HG03064 (cell line): ENCODE measurements at regions not wholly inside any gene's neighbourhood (a gene's known extent, or its start where the extent isn't known, plus 50 kb on each side); places are given as distances from the start of the nearest gene placed in this dataset.

Source experiments
- ATAC-seq: cut with Tn5 transposase; IDR thresholded peaks from one replicate; pipeline ENCODE4 v1.9.1; 2021; ENCODE audit warnings: low read depth; ENCODE audit not compliant: unreplicated experiment

DNA sequence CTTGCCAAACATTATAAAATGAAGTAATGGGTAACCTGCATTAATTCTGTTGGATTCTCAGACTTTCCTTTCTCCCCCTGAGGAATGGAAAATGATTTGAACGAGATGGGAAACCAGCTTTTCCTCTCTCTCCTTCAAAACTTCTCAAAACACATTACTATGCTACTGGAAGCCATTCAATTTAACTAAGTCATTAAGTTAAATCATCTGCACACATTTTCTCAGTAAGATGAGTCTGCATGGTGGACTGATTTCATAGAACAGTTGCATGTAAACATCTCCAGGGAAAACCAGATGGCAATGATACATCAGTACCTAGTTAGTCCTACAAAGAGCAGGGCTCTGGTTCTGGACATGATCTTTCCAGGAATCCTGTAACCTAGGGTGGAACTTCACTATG is 59.9 kb downstream of the BMP4 start:
- ATAC-seq, result no peak

DNA sequence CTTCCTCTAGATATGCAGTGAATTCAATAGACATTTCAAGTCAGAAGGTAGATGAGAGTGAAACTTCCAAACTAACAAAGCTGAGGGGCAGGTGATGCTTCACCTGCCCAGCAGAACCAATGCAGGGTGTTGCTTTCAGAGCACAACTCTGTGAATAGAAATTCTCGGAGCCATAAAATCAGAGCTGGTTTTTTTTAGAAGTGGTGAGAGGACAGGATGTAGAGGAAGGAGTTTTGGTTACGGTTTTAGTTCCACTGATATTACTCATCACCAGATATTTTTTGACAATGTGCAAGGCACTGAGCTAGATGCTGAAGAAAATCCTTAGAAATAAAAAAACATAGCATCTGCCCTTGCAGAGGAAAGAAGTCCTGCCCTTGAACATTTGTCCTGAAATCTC is 62.2 kb downstream of the BMP4 start:
- no peak for ATAC-seq

DNA sequence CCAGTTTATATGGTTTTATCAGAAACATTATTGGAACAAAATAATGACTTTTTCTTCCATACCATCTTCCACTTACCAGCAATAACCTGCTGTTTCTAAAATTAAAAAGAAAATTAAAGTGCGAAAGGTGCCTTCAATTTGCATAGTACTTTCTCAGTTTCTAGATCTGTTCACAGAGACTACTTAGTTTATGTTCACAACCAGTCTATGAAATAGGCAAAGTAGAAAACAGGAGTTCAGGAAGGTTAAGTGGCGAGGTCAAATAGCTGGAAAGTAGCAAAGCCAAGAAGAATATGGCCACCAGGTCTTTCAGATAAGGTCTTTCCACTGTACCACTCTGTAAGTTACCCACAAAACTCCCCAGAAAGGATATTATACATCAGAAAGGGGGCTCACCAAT is 63.3 kb downstream of the BMP4 start:
- ATAC-seq, result no peak

DNA sequence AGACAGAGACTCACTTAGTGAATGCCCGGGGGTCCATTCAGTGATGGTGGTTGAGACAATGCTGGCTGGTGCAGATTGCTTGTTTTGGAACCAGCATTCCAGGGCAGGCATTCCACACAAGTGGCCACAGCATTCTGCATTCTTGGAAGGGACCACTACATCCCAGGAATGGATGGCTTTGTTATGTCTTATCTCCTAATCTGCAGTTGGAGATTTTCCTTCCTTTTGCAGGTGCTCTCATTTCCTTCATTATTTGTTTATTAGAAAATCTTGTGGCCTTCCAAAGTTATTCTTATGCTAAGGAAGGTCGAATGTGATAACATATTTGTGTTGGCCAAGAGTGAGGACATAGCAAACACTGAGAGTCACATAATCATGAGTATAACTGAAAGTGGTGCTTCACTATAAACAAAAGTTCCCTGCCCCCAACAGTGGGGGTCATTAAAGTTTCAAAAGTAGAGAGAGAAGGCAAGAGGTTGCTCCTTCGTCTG is 66.0 kb downstream of the BMP4 start:
- ATAC-seq, result no peak

DNA sequence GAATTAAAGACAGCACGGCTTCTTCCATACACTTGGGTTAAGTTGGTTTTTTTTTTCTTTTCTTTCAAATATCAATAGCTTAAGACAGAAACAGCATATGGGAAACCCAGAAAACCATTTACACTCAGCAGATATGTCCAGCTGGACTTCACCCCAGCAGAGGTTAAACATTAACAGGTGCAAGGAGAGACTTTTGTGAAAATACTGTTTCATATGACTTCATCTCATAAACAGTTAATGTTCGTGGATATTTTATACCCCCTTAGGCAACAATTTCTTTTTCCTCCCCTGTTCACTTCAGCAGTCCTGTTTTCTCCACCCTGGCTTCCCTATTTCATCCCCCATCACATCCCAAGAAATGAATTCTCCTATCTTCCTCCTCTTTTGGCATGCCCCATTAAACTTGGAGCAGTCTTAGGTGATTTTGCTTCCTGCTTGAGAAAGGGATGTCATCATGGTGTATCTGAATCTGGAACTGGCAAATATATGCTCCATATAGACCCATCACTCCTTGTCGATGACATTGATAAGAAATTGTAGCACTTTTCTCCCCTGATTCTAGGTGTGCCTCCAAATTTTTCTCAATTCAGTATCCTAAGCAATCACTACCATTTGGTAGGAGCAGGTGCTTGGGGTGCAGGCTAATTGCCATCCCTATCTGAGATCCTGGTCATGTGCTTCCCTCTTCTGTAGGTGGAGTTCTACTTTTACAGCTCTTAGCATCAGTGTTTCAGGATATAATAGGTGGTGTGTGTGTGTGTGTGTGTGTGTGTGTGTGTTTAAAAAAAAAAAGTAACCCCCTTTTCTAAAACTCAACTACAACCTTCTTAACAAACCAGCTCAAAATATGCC is 67.9 kb downstream of the BMP4 start:
- no peak for ATAC-seq

DNA sequence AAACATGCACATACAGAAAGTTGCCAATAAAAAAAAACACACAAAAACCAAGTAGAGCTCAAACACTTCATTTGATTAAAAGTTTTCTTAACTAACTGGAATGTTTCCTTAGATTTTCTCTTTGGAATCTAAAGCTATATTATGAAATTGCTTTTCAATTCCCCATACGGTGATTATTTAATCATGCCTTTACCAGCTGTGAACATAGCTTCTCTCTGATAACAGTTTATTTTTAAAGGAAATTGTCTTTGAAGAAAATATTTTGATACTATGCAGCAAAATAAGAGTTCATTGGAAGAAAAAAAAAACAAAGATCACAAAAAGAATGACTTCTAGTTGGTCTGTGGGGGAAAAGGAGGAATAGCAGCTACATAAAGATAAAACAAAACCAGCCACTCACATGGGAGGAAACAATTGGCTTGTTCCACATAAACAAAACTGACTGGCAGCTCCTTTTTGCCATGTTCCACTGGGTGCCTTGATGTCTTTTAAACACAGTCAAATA is 71.4 kb downstream of the BMP4 start:
- ATAC-seq, result no peak

DNA sequence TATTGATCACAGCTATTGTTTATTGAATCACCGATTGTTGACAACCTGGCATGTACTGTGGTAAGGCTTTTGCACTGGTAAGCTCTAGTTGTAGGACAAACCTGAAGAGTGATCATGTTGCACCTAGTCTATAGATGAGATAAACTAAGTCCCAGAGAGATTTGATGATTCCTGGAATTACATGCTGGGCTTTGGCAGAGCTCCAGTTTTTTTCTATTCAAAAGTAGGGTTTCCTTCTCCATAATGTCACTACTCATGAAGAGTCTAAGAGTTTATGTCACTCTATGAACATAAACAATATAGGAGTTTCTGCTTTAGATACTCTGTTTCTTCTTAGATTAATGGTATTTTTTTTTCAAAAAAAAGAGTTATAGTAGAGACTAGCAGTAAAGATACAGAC is 72.0 kb downstream of the BMP4 start:
- no peak for ATAC-seq

DNA sequence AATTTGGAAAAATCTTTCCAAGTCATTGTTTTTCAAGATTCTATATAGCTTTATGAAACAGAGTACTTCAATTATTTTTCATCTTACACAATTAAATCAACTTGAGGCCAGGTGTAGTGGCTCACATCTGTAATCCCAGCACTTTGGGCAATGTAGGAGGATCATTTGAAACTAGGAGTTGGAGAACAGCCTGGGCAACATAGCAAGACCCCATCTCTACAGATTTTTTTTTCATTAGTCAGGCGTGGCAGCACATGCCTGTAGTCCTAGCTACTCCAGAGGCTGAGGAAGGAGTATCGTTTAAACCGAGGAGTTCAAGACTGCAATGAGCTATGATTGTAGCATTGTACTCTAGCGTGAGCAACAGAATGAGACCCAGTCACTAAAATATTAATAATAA is 72.9 kb downstream of the BMP4 start:
- ATAC-seq, result no peak

DNA sequence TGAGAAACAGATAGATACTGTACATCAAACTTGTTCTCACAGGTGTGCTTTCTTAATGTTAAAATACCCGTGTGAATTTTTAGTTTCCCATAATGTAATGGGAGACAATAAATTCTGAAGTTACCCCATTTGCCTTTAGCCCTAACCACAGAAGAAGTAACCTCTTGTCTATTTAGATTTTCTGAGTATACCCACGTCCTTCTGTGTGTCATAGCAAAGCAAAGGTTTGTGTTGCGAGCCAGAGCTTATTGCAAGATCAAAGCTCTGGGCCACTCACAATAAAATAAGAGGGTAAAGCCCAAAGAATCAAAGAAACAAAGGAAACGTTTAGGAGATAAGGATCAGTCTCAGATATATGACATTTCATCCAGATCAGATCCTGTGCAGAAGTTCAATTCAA is 73.9 kb downstream of the BMP4 start:
- no peak for ATAC-seq

DNA sequence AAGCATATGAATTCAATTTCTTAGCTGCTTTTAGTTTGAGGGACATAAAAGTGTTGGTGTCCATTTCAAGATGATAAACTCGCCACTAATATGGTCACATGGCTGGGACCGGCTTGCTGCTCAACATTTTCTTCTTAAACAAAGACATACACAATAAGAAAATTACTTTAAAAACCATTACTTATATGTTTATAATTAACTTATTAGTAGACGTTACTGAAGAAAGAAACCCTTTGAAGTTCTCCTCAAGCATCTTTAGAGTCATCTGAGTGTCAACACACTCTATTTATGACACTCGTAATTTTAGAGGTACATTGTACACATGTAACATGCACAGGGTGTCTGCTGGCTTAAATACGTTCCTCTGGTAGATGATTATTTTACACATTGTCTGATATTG is 74.7 kb downstream of the BMP4 start:
- ATAC-seq, result no peak

DNA sequence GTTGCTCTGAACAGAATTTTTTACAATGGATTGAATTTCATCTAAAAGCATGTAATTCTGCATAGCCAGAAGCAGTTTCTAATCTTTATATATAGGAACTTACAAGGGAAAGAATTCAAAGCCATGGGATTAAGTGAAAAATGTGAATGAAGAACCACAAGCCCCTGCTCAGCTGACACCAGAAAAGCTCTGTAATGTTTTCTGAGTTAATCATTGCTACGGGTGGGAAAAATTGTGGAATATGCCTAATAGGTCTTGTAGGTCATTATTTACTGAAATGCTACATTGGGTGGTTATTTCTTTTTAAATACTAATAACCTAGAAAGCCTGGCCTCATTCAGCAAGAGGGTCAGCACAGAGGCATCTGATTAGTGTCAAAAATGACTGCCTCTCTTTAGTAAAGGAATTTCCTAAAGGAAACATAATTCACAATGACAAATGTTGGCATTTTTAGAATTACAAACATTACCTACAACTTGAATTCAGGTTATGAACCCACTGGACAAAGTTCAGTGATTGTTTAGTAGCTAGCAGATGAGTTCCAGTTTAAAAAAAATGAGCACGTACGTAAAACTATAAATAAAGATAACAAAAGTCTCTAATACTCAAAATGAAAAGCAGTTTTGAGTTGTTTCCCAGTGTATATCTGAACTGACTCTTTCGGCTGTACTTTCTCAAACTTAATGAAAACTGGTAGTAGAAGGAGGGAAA is 75.3 kb downstream of the BMP4 start:
- no peak for ATAC-seq

DNA sequence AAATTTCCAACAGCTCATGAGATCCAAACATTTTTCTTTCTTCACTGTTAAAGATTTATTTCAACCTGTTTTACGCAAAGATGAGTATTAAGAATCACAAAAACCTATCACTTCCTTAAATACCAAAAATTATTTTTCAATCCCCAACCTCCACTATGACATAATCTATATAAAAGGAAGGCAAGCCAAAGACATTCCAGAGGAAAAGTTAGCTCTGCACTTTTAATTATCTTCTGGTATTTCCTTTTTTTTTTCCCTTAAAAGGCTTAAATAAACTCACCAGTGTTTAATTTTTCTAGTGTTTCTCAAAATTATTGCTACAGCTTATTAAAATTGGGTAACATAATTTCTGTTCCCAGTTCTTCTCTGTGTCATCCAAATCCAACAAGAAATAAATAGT is 75.9 kb downstream of the BMP4 start:
- ATAC-seq, result no peak

DNA sequence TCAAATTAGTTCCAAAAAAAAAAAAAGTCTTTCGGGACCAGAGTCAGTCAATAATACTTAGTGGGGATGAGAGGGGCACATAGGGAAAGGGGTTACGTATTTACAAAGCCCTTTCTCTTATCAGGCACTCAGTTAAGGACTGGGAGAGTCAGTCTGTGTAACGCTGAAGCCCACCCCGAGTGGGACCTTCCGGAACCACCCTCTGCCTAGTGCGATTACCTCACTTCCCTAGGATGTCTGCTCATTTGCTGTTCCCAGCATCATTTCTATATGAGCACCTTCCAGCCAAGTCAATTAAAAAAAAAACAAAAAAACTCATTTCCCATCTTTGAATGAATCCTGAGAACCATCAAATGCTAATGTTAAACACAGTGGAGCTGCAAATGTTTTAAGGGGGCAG is 76.9 kb downstream of the BMP4 start:
- ATAC-seq, result no peak

DNA sequence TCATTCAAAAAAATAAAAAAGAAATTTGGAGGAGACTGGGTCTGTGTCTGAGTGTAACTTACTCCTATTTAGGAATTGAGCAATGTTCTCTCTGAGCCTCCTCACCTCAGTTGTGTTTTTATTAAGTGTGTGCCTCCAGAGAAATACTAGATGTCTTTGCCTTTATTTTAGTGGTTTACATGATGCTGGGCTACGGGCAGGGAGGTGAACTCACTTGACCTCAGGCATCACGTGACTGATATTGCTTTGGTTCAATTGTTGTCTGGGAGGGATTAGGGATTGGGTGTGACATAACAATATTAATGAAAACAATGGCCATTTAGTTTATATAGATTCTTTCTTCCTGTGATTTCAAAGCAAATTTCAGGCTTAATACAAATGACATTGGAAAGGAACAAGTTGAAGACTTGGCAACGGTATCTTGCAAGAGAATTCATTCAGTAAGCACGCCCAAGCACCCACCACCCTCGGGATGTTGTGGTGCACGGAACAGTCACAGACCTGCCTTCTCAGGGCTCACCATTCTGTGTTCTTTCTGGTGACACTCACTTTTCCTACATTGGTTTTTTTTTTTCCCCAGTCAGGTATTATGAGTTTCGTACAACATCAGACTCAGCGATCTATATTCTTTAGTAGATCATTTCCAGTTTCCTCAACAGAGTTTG is 77.5 kb downstream of the BMP4 start:
- ATAC-seq, result no peak

DNA sequence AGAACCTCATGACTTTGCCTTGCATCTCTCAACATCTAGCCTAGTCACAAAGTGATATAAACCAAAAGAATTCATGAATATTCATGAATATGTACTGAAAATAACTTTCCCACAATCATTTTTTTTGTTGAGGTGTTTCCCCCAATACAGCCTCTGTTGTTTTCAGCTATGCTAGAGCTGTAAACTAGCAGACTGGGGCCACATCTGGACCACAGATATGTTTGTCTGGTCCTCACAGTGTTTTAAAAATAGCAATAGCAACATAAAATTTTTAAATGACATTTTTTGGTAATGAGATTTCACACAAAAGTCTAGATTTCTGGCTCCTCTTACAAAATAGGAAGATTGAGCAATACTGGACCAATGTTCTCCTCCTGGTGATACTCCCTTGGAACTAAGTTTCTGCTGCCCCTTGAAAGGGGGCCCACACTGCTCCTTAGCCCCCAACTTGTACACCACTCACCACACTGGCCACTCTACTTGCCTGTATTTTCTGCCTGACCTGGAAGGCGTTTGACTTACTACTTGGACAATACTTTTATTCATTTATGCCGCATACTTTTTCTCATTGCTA is 81.2 kb downstream of the BMP4 start:
- ATAC-seq, result no peak

DNA sequence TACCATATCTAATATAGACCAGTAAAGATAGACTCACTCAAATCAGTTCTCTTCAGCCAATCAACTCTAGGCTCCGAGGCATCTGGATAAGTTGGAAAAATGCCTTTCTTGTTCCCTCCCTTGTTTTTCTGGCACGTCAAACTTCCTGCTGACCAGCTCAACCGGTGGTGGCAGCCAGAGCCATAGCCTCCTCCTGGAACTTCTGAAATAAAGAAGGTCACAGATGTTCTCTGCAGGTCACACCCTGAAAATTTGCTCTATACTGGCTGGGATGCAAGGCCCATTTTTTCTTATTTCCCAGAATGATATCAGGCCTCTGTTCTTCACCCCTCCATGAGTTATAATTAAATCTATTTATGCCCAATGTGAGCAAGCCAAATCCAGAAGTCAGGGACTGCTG is 81.9 kb downstream of the BMP4 start:
- ATAC-seq, result no peak

DNA sequence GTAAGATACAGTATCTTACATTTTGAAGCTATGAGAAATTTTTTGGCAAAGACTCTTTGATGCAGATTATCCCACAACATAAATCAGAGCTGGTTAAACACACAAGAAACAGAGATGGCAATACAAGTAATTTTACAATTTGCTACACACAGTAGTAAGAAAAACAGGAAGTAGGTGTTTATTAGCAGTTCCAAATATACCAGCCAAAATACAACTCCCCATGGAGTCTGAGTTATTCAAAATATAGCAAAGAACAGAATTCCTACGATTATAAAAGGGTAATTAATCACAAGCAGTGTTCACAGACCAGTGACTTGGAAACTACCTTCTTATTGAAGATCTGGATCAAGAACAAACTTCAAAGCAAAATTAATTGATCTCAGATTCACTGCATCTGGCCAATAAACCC is 83.9 kb downstream of the BMP4 start:
- ATAC-seq, result no peak

DNA sequence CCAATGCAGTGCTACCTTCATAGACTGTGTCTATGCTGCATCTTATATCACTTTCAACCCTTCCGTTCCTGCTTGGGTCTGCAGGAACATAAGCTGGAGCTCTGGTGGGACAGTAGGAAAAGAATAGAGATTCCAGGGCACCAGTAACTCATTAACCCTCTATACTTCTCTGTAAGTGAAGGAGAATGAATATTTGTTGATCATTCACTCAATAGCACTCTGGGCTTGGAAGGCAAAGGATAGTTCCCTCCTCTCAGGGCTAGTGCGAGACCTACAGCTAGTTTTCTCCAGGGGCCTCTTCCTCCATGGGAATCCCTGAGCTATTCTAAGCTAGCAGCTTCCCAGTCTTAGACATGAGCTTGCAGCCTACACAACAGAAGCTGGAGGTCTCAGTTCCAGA is 84.7 kb downstream of the BMP4 start:
- no peak for ATAC-seq

DNA sequence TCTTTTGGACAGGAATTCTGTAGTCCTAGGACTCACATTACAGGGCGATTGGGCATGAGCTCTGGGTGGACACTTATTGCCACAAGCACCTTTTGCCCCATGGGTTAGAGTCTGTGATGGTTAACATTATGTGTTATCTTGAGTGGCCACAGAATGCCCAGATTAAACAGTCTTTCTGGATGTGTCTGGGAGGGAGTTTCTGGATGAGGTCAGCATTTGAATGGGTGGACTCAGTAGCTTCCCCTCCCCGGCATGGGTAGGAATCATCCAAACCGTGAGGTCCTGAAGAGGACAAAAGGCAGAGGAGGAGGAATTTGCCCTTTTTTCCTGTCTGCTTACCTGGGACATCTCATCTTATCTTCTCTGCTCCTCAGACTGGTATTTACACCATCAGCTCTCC is 85.6 kb downstream of the BMP4 start:
- no peak for ATAC-seq

DNA sequence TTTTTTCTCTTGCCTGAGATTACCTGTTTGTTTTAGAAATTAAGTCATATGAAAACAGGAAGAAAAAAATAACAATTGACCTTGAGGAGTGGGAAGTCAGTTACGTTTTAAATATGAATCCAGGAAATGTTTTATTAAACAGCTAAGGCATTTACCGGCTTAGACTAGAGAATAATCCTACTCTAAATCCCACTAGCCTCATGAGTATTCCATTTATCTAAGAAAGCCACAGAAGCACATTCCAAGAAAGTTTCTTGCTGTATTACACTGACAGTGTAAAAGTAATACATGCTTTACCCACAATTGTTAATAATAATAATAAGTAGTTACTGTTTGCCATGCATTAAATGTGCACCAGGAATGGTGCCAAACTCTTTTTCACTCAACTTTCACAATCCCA is 90.9 kb downstream of the BMP4 start:
- no peak for ATAC-seq

DNA sequence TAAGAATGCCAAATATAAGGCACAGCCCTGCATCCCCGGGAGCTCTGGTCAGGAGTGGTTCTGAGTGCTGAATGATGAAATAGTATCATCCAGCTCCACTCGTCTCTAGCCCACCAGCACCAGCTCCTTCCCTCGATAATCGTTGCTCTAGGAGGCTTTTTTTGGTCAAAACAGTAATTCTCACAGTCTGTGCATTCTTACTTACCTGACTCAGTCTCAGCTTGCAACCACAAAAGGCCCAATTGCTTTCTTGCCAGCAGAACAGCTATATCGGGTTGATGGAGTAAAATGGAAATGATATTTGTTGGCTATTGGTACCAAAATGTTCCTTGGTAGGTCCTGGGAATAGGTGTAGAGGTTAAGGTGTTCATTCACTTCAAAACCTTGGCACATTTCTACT is 94.8 kb downstream of the BMP4 start:
- ATAC-seq, result no peak
